AG10803 (cell line): ENCODE measurements at regions not wholly inside any gene's neighbourhood (a gene's known extent, or its start where the extent isn't known, plus 50 kb on each side); places are given as distances from the start of the nearest gene placed in this dataset.
"Not testable (repeated sequence)": the region's sequence is repeated elsewhere in the genome, so short reads cannot be mapped to it uniquely, and the experiment has no call there.

Source experiments
- DNase-seq: peaks from one replicate; pipeline ENCODE4 v3.0.0; 2010; ENCODE audit warnings: low read depth
- H3K4me3 ChIP-seq: 2 replicates; pipeline ENCODE4 v1.5.1; 2011; ENCODE audit warnings: mild to moderate bottlenecking, low read length, control low read depth
- CTCF ChIP-seq: conservative IDR thresholded peaks from 2 replicates; pipeline ENCODE4 v1.5.1; 2011; ENCODE audit warnings: mild to moderate bottlenecking, low read length, control low read depth, inconsistent platforms

GRCh38 chr3:193962986-193963685 lies 172.8 kb upstream of the HES1 start:
- no peak for TF ChIP-seq CTCF
- no peak overlapping the region for H3K4me3 ChIP-seq
- no peak for DNase-seq

- DNase-seq = no peak
- no peak for TF ChIP-seq CTCF
- no peak overlapping the region for H3K4me3 ChIP-seq
These were observed 172.0 kb upstream of the HES1 start for GRCh38 chr3:193963808-193964516.

- no peak for TF ChIP-seq CTCF
- DNase-seq = no peak
These were observed 171.4 kb upstream of the HES1 start for GRCh38 chr3:193964517-193964880.

GRCh38 chr3:193968380-193968974 lies 167.5 kb upstream of the HES1 start:
- no peak overlapping the region for H3K4me3 ChIP-seq
- no peak for DNase-seq
- no peak for TF ChIP-seq CTCF

More at GRCh38 chr3:193964517-193964880, 171.4 kb upstream of the HES1 start:
- no peak overlapping the region for H3K4me3 ChIP-seq

GRCh38 chr3:193970131-193970772 lies 165.7 kb upstream of the HES1 start:
- not testable (repeated sequence) for H3K4me3 ChIP-seq
- peak; percentile 25 for DNase-seq
- peak; percentile 57 for TF ChIP-seq CTCF

- DNase-seq = no peak
- no peak overlapping the region for H3K4me3 ChIP-seq
- TF ChIP-seq CTCF = no peak
These were observed 165.2 kb upstream of the HES1 start for GRCh38 chr3:193970773-193971206.
